Transverse colon (tissue), 4 donors: ENCODE measurements at regions not wholly inside any gene's neighbourhood (a gene's known extent, or its start where the extent isn't known, plus 50 kb on each side); places are given as distances from the start of the nearest gene placed in this dataset.

Experiments
- DNase-seq: peaks from one replicate; pipeline ENCODE4 v3.0.0-alpha.2; 2019
- H3K27ac ChIP-seq, 4 donors: fragments of 200-600 bp; sonication (generic); 2 replicates each; pipeline ENCODE4 v1.5.1; 2016 to 2018; ENCODE audit warnings: inconsistent platforms in 4 of 4
- H3K27me3 ChIP-seq: fragments of 200-600 bp; sonication (generic); 2 replicates; pipeline ENCODE4 v1.5.1; 2017; ENCODE audit warnings: inconsistent platforms
- H3K36me3 ChIP-seq, 4 donors: fragments of 200-600 bp; sonication (generic); 2 replicates each; pipeline ENCODE4 v1.5.1; 2017 to 2019; ENCODE audit warnings: inconsistent platforms in 4 of 4
- H3K4me1 ChIP-seq, 4 donors: fragments of 200-600 bp; sonication (generic); 2 replicates each; pipeline ENCODE4 v1.5.1; 2017 to 2020; ENCODE audit warnings: inconsistent platforms in 4 of 4
- H3K4me3 ChIP-seq, 4 donors: fragments of 200-600 bp; sonication (generic); 1 replicate in 1 of 4; 2 replicates in 3 of 4; pipeline versions ENCODE4 v1.5.1 to v1.6.1; 2017 to 2019; ENCODE audit warnings: inconsistent platforms in 4 of 4
- H3K9me3 ChIP-seq, 2 donors: fragments of 200-600 bp; sonication (generic); 2 replicates each; pipeline ENCODE4 v1.5.1; 2017 to 2019; ENCODE audit warnings: inconsistent platforms in 2 of 2
- CTCF ChIP-seq, 5 experiments: fragments of 200-600 bp in 3 of 5; fragments of 450-650 bp in 2 of 5; sonication (generic) in 3 of 5; IDR thresholded peaks; 1 replicate in 2 of 5; 2 replicates in 3 of 5; pipeline ENCODE4 v1.5.1; 2016 to 2017; ENCODE audit warnings: antibody characterized with exemption in 5 of 5, inconsistent platforms in 3 of 5, mild to moderate bottlenecking in 2 of 5, moderate library complexity in 1 of 5
- EP300 ChIP-seq: sonication (generic); formaldehyde crosslinking; IDR thresholded peaks from one replicate; pipeline ENCODE4 v1.6.1; 2017; ENCODE audit warnings: antibody characterized with exemption, low read depth
- POLR2A ChIP-seq: fragments of 450-650 bp; IDR thresholded peaks from one replicate; pipeline ENCODE4 v1.6.1; 2016; ENCODE audit warnings: antibody characterized with exemption, mild to moderate bottlenecking, moderate library complexity
- POLR2AphosphoS5 ChIP-seq, 3 donors: sonication (generic); formaldehyde crosslinking; IDR thresholded peaks; one replicate each; pipeline ENCODE4 v1.6.1; 2016; ENCODE audit warnings: antibody characterized with exemption in 3 of 3
- WGBS, 2 donors: methylation state at CpG; one replicate each; pipeline ENCODE4 v1.1.5; 2018; ENCODE audit warnings: low coverage in 1 of 2; 5-methylcytosine and 5-hydroxymethylcytosine counted together
- in situ Hi-C, 4 donors: fragments of 200-750 bp; cut with MboI; loops; one replicate each; pipeline versions ENCODE4 v1.15.0 to v1.15.1; 2017; ENCODE audit warnings: low sequenced_read_pairs in 3 of 4, low pct_ligation_motif_present in 1 of 4, low pct_unique_long_range_greater_than_20kb in 1 of 4
- intact Hi-C: fragments of 100-400 bp; cut with DNase I; formaldehyde crosslinking; loops from one replicate; pipeline ENCODE4 v1.15.1; 2023; ENCODE audit warnings: low total_unique reads

- intact Hi-C loops (no loop called here), in situ Hi-C loops (no loop called here)
- no peaks in the 10 kb centered on the region for H3K9me3 ChIP-seq
- WGBS, 2 donors: 30 to 35% methylated on average over 2 to 3 of the region's 3 CpGs
- no peaks in the 10 kb centered on the region for H3K36me3 ChIP-seq
- H3K27me3 ChIP-seq: peaks cover 3% of the 10 kb centered on the region
- no peak overlapping the region for H3K4me3 ChIP-seq
- DNase-seq: no peak
- H3K4me1 ChIP-seq: no peaks in the 10 kb centered on the region
- no peak overlapping the region for H3K27ac ChIP-seq
- TF ChIP-seq POLR2A: no peak
- no peak for TF ChIP-seq CTCF (IDR thresholded peaks at IDR 0.05)
- TF ChIP-seq POLR2AphosphoS5 (IDR thresholded peaks at IDR 0.05): no peak
- TF ChIP-seq EP300: no peak
These were observed 213.1 kb downstream of the EMX2 start for GRCh38 chr10:117755659-117756014.

GRCh38 chr10:117757086-117757720 lies 214.7 kb downstream of the EMX2 start:
- intact Hi-C loops: no loop called here
- TF ChIP-seq CTCF (IDR thresholded peaks at IDR 0.05): no peak
- TF ChIP-seq EP300: no peak
- no peak for TF ChIP-seq POLR2A
- no peak for TF ChIP-seq POLR2AphosphoS5 (IDR thresholded peaks at IDR 0.05)
- no peak for DNase-seq
- Histone ChIP-seq H3K27me3 (peaks cover 6% of the 10 kb centered on the region), H3K4me1 (no peaks in the 10 kb centered on the region), H3K9me3 (no peaks in the 10 kb centered on the region), H3K27ac (no peak overlapping the region), H3K4me3 (no peak overlapping the region), H3K36me3 (no peaks in the 10 kb centered on the region)
- in situ Hi-C loops: no loop called here
- 63 to 64% methylated on average over 5 to 9 of the region's 9 CpGs for WGBS, 2 donors

- intact Hi-C loops (no loop called here), in situ Hi-C loops (no loop called here)
- H3K27me3 ChIP-seq: peaks cover 6% of the 10 kb centered on the region
- H3K4me1 ChIP-seq: no peaks in the 10 kb centered on the region
- TF ChIP-seq POLR2A (no peak), EP300 (no peak), CTCF (IDR thresholded peaks at IDR 0.05) (no peak), POLR2AphosphoS5 (IDR thresholded peaks at IDR 0.05) (no peak)
- 85 to 90% methylated on average over 11 of the region's 11 CpGs for WGBS, 2 donors
- H3K4me3 ChIP-seq: no peak overlapping the region
- H3K36me3 ChIP-seq: no peaks in the 10 kb centered on the region
- no peak for DNase-seq
- no peak overlapping the region for H3K27ac ChIP-seq
- H3K9me3 ChIP-seq: no peaks in the 10 kb centered on the region
These were observed 216.7 kb downstream of the EMX2 start for GRCh38 chr10:117759266-117759665.

GRCh38 chr10:117761695-117762094 lies 219.1 kb downstream of the EMX2 start:
- no peak for DNase-seq
- WGBS, 2 donors: 73 to 75% methylated on average over 6 of the region's 6 CpGs
- in situ Hi-C loops: no loop called here
- Histone ChIP-seq H3K4me1 (no peaks in the 10 kb centered on the region), H3K36me3 (no peaks in the 10 kb centered on the region), H3K27me3 (peaks cover 3% of the 10 kb centered on the region), H3K4me3 (no peak overlapping the region), H3K27ac (no peak overlapping the region), H3K9me3 (no peaks in the 10 kb centered on the region)
- TF ChIP-seq EP300 (no peak), CTCF (IDR thresholded peaks at IDR 0.05) (no peak), POLR2AphosphoS5 (IDR thresholded peaks at IDR 0.05) (no peak), POLR2A (no peak)
- intact Hi-C loops: no loop called here
